SH-SY5Y (cell line): ENCODE measurements at regions not wholly inside any gene's neighbourhood (a gene's known extent, or its start where the extent isn't known, plus 50 kb on each side); places are given as distances from the start of the nearest gene placed in this dataset.

Experiments
- GATA2 ChIP-seq: IDR thresholded peaks from 2 replicates; pipeline ENCODE4 v1.6.1; 2011; ENCODE audit warnings: mild to moderate bottlenecking, low read depth, low read length
- GATA3 ChIP-seq: IDR thresholded peaks from 2 replicates; pipeline ENCODE4 v1.6.1; 2011; ENCODE audit warnings: low read depth, mild to moderate bottlenecking, low read length, moderate library complexity

DNA sequence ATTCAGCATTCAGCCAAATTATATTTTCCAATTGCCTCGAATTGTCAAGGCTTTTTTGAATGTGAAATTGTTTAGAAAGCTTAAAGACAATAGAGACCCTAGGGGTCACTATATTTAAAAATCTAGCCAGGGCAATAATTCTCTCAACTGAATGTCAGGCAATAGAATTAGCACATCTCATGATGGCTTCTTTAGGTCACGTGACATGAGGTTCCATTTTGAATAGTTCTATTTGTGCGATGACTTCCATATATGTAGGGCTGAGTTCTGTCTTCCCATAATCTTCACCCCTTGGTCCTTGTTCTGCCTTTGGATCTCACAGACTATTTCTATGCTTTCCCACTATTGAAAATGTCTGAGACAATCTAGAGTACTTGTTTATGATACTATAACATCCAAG lies 527.7 kb upstream of the KIRREL3 start:
- no peak for TF ChIP-seq GATA2
- TF ChIP-seq GATA3, result no peak
